Retinal pigment epithelial cell (primary cell): ENCODE measurements at regions not wholly inside any gene's neighbourhood (a gene's known extent, or its start where the extent isn't known, plus 50 kb on each side); places are given as distances from the start of the nearest gene placed in this dataset.
"Not testable (repeated sequence)": the region's sequence is repeated elsewhere in the genome, so short reads cannot be mapped to it uniquely, and the experiment has no call there.

Source experiments
- DNase-seq: peaks from one replicate; pipeline ENCODE4 v3.0.0-alpha.2; 2010; ENCODE audit warnings: low read depth
- H3K4me3 ChIP-seq: 2 replicates; pipeline ENCODE4 v1.5.1; 2011; ENCODE audit warnings: mild to moderate bottlenecking, low read length, control low read depth, moderate library complexity
- TF ChIP-seq, protein P1 (sequence below): conservative IDR thresholded peaks from 2 replicates; pipeline ENCODE4 v1.5.1; 2011; ENCODE audit warnings: low read depth, low read length, control low read depth, inconsistent platforms

DNA sequence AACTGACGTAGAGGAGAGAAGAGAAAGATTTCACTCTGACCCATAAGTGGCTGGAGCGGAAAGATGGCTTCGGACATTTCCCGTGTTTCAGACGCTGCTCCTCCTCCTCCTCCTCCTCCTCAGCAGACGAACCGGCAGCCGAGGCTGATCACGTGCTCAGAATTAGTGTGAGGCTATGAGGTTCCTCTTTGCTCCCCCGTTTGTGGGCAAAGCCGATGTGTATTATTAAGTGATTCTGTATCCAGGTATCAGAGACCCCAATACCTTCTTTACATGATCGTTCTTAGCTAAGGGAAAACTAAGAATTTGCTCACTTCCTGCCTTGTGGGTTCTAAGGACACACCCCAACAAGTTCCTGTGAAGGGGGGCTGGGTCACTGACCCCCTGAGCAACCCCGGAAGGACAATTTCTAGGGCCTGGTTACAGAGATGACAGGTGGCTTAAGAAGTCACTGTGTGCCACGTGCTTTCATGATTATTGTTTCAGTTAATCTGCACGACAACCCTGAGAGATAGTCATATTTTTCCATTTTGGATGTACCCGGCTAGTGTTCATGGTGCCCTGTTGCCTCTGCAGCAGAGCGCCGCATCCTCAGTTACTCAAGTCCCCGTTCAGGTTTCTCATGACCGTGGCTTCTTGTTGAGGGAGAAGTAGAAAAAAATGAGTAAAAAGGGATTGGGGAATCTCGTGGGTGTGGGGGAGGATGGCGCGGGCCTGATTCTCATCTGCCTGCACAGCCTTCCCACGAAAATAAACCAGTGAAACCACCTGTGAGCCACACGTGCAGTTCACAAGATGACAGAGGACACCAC is 671.8 kb downstream of the QKI start:
- no peak overlapping the region for H3K4me3 ChIP-seq
- TF ChIP-seq, protein P1, sequence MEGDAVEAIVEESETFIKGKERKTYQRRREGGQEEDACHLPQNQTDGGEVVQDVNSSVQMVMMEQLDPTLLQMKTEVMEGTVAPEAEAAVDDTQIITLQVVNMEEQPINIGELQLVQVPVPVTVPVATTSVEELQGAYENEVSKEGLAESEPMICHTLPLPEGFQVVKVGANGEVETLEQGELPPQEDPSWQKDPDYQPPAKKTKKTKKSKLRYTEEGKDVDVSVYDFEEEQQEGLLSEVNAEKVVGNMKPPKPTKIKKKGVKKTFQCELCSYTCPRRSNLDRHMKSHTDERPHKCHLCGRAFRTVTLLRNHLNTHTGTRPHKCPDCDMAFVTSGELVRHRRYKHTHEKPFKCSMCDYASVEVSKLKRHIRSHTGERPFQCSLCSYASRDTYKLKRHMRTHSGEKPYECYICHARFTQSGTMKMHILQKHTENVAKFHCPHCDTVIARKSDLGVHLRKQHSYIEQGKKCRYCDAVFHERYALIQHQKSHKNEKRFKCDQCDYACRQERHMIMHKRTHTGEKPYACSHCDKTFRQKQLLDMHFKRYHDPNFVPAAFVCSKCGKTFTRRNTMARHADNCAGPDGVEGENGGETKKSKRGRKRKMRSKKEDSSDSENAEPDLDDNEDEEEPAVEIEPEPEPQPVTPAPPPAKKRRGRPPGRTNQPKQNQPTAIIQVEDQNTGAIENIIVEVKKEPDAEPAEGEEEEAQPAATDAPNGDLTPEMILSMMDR: no peak
- DNase-seq: no peak

DNA sequence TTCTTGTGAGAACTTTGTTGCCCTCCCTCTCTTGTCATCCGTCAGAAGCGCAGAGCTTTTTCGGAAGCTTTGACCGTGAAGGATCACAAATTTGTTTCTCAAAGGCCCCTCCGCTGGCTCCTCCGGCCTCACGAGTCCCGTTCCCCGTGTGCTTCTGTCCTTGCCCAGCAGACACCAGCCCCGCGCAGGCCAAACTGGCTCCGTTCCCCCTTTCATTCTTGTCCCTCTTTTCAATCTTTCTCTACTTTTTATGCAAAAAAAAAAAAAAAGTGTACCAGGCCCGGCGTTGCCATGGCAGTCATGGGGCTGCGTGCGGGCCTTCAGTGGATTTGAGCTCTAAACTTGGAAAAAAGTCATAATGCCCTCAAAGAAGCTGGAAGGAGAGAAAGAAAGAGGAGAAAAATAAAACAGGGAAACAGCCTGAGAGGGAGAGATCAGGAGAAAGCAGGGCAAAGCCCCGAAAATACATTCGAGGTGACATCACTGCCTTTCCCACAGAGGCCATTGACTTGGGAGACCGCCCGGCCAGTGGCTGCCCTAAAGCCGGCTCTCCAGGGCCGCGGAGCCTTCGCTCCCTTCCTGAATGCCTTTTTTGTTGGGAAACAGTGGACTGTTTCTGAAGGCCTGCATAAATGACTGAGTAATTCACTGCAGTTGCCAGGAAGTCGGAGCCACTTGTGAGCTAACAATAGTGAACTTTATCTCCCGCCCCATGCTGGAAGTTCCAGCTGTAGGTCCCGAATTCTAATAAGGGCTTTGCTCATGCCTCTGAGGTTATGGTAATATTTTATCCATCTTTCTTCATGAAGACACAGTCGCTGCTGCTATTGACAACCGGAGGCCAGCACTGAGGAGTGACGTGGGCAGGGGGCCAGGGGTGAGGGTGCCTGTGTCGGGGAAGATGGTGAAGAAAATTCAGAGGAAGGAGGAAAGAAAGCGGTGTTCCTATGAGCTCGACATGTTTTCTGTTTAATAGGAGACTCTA is 670.9 kb downstream of the QKI start:
- H3K4me3 ChIP-seq: no peak overlapping the region
- TF ChIP-seq, protein P1: no peak

DNA sequence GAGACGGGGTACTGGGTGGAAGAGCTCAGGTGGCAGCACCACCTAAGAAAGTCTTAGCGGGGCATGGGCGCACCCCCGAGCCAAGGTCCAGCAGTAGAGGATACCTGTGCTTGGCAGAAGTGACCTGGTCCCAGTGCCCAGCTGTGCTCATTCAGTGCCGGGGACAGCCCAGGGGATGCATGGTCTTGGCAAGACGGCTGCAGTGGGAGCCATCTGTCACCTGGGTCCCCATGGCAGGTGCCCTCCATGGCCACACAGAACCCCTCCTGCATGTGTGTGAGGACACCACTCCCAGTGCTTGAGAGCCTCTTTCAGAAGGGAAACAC is 664.7 kb downstream of the QKI start:
- H3K4me3 ChIP-seq: no peak overlapping the region
- DNase-seq: no peak
- TF ChIP-seq, protein P1: no peak

More for the DNA sequence above, 670.9 kb downstream of the QKI start:
- DNase-seq: peak; percentile 79

DNA sequence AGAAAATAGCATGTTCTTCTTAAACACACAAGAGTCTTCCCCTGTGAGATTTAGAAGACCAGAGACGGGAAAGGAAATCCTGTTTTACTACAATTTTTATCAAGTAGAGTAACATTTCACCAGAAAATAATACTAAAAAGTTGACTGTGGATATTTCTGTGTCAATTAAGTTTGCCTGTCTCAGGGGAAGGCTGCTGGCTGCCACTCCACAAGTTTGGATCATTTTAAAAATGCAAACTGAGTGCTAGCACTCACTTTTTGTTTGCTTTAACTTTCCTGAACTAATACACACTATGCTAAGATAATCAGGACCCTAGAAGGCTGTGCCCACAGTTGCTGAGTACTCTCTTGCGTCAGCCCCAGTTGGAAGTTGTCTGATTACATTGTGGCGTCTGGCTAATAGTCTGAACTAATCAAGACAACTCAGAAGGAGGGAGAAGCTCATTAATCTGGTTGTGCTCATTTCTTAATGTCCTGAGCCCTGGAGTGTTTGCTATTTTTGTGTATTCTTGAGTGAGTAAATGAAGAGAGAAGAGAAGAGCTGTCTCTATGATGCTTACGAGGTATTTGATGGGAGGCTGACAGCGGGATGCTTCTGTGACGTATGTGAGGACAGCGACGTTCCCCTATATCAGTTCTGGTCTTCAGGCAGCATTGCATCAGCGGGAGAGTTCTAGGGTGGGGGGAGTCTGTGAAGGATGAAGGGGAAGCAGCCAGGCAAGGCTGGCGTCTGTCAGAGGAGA is 664.2 kb downstream of the QKI start:
- TF ChIP-seq, protein P1: no peak

DNA sequence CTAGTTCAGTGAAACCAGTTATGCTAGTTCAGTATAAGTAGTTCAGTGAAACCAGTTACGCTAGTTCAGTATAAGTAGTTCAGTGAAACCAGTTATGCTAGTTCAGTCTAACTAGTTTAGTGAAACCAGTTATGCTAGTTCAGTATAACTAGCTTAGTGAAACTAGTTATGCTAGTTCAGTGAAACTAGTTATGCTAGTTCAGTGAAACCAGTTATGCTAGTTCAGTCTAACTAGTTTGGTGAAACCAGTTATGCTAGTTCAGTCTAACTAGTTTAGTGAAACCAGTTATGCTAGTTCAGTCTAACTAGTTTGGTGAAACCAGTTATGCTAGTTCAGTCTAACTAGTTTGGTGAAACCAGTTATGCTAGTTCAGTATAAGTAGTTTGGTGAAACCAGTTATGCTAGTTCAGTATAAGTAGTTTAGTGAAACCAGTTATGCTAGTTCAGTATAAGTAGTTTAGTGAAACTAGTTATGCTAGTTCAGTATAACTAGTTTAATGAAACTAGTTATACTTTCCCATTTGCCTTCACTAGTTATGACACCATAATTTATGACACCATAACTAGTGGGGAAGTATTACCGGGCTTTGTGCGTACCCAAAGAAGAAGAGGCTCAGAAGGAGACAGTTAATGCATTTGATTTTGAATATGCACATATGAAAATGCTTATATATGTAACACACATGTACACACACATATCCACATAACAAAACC is 662.5 kb downstream of the QKI start:
- DNase-seq, H3K4me3 ChIP-seq: not testable (repeated sequence)

More for the DNA sequence above, 664.2 kb downstream of the QKI start:
- no peak for DNase-seq
- H3K4me3 ChIP-seq: no peak overlapping the region

DNA sequence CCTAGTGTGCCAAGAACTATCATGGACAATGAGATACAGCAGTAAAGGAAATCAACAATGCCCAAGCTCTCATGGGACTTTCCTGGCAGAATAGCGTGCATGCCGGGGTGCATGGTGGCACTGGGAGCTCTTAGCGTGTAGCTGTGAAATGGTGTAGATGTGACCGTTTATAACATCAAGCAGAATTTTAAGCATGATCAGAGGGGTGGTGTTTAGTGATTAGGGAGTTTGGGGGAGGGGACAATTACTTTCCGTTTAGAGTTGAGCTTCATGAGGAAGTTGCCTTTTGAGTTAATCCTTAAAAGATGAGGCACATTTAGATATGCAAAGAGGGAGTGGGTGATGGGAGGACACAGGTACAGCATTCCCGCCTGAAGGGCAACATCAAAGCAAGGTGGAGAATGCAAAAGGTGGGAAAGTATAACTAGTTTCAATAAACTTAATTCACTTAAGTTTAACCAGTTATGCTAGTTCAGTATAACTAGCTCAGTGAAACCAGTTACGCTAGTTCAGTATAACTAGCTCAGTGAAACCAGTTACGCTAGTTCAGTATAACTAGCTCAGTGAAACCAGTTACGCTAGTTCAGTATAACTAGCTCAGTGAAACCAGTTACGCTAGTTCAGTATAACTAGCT is 661.6 kb downstream of the QKI start:
- DNase-seq: no peak
- H3K4me3 ChIP-seq: no peak overlapping the region
- TF ChIP-seq, protein P1: no peak
